ENCODE measurements at regions not wholly inside any gene's neighbourhood (a gene's known extent, or its start where the extent isn't known, plus 50 kb on each side); places are given as distances from the start of the nearest gene placed in this dataset.

GRCh38 chr12:126030573-126030972 lies 965.3 kb downstream of the AACS start:
- TF ChIP-seq CTCF (IDR thresholded peaks at IDR 0.05) = no peak
- no peak for TF ChIP-seq EZH2 (IDR thresholded peaks at IDR 0.05; ENCODE audit: borderline replicate concordance, insufficient read depth, low read depth, low read length, poor library complexity, severe bottlenecking)

Data from B cell (primary cell).